GM21381 (cell line): ENCODE measurements at regions not wholly inside any gene's neighbourhood (a gene's known extent, or its start where the extent isn't known, plus 50 kb on each side); places are given as distances from the start of the nearest gene placed in this dataset.
"Not testable (repeated sequence)": the region's sequence is repeated elsewhere in the genome, so short reads cannot be mapped to it uniquely, and the experiment has no call there.

ENCODE experiments used
- ATAC-seq: cut with Tn5 transposase; IDR thresholded peaks from one replicate; pipeline ENCODE4 v1.9.1; 2021; ENCODE audit warnings: mild to moderate bottlenecking, moderate library complexity; ENCODE audit not compliant: unreplicated experiment

DNA sequence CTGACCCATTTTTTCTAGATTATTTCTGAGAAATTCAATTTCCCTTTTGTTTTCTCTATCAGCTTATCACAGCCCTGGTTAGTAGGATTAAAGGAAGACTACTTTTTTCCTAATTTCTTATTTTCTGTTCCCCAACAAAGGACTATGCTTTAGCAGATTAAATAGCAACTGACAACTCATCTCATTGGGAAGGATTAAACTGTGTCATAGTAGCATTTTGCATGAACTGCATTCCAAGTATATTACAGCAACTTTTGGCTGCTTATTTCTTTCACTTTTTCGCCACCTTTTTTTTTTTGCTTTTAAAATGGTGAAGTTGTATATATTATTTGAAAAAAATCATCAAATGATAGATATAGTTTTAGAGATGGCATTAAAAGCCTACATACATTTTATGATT, 570.3 kb downstream of the FBXO15 start:
- no peak for ATAC-seq

DNA sequence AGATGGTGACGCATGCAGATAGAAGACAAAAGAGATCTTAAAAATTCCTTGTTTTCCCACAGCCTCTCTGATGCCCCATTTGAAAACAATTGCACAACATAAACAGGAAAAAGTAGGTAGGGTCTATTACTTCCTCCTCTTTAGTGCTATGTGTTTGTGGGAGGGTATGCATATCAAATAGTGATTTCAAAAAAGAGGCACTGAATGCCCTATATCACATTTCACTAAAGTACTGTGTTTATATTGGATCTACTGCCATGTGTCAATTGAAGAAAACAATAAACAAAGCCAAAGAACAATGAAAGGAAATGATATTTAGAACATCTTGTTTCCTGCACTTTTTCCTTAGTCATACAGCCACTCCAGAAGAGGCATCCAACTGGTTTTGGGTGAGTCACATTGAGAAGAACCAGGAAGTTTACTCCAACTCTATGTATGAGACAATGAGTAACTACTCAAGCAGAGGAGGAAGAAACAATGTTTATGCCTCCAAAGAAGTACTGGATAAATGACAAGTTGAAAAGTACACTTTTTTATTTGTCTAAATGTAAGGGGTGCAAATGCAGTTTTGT, 583.6 kb downstream of the FBXO15 start:
- no peak for ATAC-seq

DNA sequence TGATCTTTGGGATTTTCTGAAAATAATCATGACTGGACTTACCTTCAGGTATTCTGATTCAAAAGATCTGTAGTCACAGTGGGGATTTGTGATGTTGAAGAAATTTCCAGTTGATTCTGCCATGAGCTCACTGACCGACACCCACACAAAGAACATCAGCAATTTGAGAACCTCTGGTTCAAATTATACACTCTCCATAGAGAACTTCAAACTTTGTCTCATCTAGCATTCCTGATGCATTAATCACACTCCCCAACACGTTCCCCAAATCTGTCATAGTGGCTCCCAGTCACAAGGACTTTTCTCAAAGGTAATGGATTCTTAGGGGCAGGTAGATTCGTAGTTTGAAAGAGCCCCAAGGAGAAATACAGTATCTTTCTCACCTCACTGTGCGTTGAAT, 584.3 kb downstream of the FBXO15 start:
- ATAC-seq = no peak

DNA sequence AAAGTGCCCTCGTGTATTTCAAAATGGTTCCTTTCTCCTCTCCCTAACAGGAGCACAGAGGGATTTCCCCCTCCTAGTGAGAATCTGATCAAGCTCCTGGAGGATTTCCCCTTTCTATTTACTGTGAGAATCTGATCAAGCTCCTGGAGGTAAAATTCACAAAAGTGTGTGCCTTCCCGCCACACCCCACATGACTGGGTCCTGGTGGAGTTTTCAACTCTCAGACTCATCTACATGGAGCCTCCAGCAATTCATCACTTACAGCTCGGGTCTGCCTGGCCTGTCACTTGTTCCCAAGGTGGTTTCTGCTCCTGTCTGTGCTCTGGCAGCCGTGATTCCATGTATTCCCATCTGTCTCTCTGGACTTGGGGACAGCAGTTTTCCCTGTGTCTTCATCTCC, 590.7 kb downstream of the FBXO15 start:
- ATAC-seq = no peak

DNA sequence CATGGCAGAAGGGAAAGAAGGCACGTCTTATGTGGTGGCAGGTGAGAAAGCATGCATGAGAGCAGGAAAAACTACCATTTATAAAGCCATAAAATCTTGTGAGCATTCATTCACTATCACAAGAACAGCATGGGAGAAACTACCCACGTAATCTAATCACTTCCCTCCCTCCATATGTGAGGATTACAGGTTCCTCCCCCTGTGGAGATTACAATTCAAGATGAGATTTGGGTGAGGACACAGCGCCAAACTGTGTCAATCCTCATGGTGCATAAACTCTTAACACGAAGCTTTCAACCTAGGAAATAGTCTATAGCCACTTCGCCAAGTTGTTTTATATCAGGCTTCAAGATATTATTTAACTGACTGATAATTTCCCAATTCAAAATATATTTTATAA, 595.5 kb downstream of the FBXO15 start:
- no peak for ATAC-seq

DNA sequence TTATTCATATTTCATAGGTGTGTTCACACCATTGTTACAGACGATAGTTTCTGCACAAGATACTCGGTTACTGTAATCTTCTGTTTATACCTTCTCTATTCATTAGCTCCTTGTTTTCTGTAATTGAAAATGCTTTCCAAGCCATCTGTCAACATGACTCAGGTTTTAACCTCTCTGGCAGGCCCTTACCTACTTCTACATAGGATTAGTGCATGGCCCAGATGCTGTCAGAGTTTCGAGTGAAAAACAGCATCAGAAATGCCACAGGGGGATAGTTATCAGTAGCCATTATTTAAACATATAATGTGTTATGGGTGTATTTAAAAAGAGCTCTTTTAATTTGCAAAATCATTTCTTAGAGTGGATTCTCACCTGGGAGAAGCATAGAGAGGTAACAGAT, 596.4 kb downstream of the FBXO15 start:
- no peak for ATAC-seq

DNA sequence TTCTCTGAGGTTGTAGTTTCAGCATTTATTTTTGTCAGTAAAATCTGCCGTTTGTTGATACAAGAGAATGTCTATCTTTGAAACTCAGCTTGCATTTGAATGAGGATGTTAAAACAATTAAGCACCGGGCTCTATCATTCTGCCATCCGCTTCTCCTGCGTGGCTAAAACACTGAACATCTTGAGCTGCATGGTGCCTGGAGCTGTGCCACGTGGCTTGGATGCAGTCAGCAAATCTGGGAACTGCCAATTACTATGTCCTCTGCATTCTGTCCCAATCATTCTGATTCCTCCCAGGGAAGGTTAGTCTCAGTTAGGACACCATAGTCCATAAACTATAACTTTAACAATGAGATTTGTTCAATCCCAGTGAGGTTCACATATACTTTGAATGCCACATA, 598.4 kb downstream of the FBXO15 start:
- ATAC-seq = no peak

DNA sequence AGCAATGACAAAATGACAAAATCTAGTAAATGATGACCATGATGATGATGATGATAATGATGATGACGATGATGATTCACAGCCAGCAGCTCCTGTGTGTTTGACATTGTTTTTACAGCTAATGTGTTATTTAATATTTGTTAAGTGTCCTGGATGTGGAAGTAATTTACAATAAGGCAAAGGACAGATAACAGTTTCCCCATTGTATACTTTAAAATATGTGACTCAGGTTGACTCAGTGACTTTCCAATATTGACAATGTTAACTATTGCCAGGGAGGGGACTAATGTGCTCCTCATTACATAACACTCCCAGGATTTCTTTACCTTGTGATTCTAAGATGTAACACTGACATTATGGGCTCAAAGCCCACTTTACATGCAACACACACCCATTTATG, 602.2 kb downstream of the FBXO15 start:
- ATAC-seq = no peak

DNA sequence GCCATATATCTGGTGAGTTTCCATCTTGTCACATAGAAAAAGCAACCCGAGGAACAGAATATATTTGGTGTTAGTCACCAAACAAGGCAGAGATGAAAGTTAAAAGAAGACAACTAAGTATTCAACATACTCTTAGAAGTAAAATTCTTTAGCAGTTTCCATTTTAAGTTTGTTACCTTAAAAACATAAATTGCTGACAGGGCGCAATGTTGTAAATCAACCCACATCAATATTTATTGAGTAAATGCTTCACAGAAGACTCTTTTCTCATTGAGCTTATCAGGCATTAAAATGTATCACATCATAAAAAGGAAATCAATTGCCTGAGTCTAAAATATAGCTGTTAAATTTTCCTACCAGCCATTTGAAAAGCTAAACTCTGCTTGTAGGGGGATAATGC, 603.0 kb downstream of the FBXO15 start:
- ATAC-seq = no peak

DNA sequence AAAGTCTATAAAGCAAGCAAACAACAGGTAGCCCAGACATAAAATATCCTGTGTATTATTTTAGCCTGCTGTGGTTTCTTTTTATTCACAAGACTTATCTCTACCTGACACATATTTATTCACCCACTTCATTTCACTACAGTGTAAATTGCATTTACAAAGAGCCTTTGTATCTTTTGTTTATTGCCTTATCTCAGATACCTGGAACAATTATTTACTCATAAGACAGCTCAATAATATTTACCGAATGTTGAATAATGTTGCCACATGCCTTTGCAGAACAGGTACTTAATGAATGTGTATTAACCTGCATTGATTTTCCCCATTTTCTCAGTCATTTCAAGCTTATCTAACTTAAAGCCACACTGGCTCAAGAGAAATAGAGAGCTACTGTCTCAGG, 603.6 kb downstream of the FBXO15 start:
- no peak for ATAC-seq

DNA sequence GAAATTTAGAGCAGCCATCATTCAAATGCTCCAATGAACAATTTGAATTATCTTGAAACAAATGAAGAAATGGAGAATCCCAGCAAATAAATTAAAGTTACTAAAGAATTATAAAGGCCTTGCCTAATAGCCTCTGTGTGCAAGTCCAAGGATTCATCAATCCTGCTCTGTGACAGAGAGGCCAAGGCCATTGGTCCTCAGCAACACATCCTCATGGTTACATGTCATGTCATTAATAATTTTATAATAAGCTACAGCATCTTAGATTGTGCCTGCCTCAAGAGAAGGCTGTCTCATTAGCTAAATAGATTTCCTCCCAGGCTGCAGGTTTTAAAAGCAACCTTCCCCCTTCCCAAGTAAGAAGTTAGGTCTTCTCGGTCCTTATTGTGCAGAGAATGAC, 611.6 kb downstream of the FBXO15 start:
- no peak for ATAC-seq

DNA sequence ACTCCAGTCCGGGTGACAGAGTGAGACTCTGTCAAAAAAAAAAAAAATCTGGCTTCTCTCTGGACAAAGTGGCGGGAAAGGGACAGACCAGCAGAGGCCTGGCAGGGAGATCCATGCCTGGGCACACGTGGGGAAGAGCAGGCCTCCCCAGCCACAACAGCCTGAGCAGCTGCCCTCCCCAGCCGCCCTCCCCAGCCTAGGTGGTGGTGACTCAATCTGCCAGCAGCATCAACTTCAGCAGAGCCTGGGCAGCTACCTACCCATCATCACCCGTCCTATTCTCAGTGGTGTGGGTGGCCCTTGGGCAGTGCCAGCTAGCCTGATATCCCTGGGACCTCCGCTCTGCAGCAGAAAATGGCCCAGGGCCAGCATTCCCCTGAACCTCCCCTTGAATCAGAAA, 612.4 kb downstream of the FBXO15 start:
- ATAC-seq = no peak

DNA sequence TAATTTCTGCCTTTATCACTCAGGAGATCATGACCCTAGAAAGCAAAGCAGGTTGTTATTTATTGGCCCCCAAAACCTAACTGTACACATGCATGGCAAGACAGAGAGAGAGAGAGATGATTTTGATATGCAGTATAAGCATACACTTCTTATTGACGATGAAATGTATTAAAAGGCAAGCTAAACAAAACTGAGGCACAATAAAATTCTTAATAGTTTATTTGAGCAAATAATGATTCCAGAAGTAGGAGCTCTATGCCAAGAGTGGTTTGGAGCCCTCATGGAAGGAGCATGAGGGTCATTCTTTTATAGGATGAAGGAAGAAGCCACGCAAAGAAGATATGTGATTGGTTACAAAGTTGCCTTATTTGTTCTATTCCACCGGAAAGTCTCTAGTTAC, 616.0 kb downstream of the FBXO15 start:
- ATAC-seq = no peak

DNA sequence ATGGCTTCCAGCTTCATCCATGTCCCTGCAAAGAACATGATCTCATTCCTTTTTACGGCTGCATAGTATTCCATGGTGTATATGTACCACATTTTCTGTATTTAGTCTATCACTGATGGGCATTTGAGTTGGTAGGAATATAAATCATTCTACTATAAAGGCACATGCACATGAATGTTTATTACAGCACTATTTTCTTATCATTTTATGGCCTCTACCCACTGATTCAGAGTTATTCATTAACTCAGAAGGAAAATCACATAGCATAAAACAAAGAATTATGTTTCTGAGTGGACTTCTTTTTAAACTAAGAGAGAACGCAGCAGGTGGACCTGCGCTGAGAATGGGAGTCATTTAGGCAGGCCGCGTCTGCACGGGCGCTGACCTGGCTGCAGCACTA, 619.6 kb downstream of the FBXO15 start:
- ATAC-seq = no peak

DNA sequence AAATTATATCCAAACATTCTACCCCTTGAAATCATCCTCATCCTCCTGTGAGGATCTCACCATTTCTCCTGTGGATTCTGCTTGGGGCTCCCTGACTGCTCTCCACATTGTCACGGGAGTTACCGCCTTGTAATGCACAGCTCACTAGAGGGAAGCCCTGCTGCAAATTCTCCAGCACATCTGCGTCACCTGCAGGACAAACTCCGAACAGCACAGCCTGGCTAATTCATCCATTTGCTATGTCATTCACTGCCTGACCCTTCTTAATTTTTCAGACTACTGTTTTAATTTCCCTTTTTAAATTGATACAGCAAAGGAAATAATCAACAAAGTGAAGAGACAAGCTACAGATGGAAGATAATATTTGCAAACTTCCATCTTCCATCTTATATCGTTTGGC, 627.4 kb downstream of the FBXO15 start:
- ATAC-seq = no peak

DNA sequence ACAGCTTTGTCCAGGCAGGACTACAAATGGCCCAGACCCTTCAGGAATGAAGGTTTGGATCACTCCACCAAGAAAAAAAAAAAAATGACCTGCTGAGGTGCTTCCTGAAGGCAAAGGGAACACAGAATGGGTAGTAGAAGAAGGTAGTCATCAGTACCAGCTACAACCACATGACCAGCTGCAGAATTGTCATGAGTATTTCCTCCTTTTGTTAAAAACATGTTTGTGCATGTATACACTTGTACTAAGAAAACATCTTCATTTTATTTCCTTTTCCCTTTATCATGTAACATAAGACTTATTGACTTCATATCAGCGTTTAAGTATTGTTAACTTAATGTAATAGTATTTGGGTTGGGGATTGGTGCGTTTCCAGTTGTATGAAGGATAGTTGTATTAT, 631.6 kb downstream of the FBXO15 start:
- ATAC-seq = not testable (repeated sequence)

DNA sequence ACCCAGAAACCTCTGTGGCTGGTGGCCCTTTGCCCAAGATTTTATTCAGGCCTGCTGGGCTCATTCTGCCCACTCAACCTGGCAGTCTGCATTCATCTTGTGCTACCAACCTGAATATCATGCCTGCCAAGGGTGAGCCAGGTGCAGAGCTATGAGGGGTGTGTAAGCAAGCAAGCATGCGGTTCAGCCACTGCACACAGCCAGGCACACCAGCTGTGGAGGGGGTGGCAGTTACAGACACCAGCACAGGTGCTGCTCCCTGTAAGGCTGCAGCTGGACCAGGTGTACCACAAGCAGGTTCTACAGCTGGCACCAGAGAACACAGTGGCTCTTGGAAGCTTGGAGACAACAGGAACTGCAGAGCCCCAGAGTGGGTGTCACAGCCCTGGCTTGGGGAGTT, 633.2 kb downstream of the FBXO15 start:
- ATAC-seq = no peak

DNA sequence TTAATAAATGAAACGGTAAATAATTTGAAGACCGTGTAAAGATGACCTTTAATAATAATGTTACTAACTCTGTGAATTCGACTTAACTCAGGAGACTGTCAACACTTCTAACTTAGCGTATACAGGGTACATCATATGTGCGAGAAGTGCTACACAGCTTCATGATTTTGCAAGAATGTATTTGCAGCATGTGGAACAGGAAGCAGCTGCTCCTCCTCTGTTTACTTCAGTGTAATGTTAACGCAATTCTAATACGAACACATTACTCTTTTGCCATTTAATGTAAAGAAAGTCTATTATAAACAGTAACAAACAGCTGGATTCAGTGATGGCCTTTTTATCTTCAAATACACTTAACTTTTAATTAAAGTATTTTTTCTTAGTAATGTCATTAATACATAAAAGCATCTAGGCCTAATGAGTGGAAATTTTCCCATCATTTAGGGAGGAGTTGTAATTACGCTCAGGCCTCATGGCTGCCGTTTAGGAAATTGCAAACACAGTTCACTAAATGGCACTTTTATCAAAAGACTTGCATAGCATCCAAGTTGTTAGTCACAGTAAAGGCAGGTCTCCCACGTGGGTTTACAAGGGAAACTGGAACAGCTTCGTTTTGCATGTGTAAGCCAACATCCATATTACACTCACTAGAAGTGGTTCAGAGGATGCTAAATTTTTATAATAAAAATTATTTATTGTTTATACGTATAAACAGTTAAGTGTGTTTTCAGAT, 635.7 kb downstream of the FBXO15 start:
- no peak for ATAC-seq

DNA sequence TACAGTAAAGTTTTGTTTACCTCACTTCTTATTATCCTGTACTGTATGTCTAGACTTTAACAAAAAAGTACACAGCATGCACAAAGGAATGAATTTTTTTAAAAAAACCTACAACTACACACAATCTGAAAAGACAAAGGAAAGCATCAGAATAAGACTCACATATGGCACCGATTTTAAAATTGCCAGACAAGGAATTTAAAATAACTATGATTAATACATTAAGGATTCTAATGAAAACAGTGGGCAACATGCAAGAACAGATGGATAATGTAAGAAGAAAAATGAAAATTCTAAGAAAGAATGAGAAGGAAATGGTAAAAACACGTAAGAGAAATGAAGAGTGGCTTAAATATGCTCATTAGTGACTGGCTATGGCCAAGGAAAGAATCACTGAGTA, 638.2 kb downstream of the FBXO15 start:
- ATAC-seq = no peak

DNA sequence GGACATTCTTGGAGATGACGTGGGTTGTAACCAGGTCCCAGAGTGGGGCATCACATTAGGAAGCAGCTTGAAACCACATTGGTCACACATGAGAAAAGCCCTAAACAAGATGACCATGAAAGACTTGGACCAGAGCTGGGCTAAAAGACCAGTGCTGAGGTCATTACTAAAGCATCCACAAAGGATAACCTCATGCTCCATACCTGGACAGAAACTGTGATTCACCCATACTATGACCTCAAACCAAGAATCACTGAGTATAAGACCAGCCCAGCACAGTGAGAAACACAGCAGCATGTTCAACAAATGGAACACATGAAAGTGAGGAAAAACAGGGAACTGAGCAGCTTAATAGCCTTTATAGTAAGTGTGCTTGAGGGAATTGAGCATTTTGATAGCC, 635.5 kb upstream of the NETO1 start:
- no peak for ATAC-seq

DNA sequence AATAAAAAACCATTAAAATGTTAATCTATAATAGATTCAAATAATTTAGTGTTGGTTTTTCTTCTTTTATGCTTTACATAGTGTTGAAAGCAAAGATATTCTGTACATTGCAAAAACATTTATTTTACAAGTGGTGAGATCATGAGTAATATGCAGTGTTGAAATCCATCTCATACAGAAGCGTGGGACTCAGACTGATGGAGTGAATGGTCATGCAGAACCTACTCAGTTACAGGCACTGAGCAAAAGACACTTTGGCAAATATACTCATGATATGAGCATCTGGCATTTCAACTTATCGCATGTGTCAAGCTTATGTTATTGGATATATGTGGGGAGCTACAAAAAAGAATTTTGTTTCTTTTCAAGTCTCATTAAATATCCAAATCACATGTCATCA, 620.2 kb upstream of the NETO1 start:
- ATAC-seq = no peak

DNA sequence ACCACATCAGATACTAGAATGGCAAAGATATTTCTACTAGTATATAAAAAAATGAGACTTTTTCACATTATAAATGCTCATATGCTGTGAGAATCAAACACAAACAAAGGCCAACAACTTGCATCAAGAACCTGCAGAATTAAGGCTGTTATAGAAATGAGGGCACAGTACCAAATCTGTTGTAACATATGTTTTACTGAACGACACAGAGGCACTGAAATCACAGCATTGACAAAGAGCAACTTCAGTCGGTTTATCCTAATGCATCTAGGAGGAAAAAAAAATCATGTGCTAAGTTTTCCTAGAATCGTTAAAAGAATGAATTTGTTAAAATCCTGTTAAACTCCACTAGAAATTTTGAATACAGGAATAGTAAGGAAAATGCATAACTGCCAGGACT, 617.4 kb upstream of the NETO1 start:
- no peak for ATAC-seq

DNA sequence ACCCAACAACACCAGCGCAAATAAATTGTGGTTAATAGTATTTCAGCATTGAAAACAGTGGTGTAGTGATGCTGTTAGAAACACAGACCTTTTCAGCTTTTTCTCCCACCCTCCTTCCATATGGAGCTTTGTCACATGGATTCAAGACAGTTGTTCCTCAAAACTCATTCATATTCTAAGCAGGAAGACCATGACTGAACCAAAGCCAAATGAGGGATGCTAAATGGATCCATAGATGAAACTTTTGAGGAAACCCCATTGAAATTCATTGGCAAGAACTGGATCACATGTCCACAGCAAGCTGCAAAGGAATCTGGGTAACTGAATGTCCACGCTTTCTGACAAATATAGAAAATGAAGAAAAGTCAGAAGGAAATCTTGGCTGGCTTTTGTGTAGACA, 615.1 kb upstream of the NETO1 start:
- ATAC-seq = no peak
